Adipocyte (in vitro differentiated cells): ENCODE measurements at regions not wholly inside any gene's neighbourhood (a gene's known extent, or its start where the extent isn't known, plus 50 kb on each side); places are given as distances from the start of the nearest gene placed in this dataset.
"Not testable (repeated sequence)": the region's sequence is repeated elsewhere in the genome, so short reads cannot be mapped to it uniquely, and the experiment has no call there.

Experiments
- DNase-seq: peaks from one replicate; pipeline ENCODE4 v3.0.0-alpha.2; 2015; ENCODE audit warnings: low read depth
- H3K27me3 ChIP-seq: replicated peaks from 2 replicates; pipeline ENCODE4 v1.7.0; 2013; ENCODE audit warnings: mild to moderate bottlenecking, low read length, moderate library complexity; ENCODE audit not compliant: control insufficient read depth, insufficient read depth
- H3K36me3 ChIP-seq: 2 replicates; pipeline ENCODE4 v1.7.0; 2013; ENCODE audit warnings: low read length, mild to moderate bottlenecking, moderate library complexity; ENCODE audit not compliant: control insufficient read depth, insufficient read depth, severe bottlenecking
- H3K4me1 ChIP-seq: 2 replicates; pipeline ENCODE4 v1.7.0; 2013; ENCODE audit warnings: mild to moderate bottlenecking, low read length, moderate library complexity; ENCODE audit not compliant: control insufficient read depth, insufficient read depth
- H3K4me3 ChIP-seq: 2 replicates; pipeline ENCODE4 v1.7.0; 2013; ENCODE audit warnings: mild to moderate bottlenecking, low read length, moderate library complexity
- H3K9ac ChIP-seq: 2 replicates; pipeline ENCODE4 v1.7.0; 2013; ENCODE audit warnings: mild to moderate bottlenecking, low read length, moderate library complexity
- H3K9me3 ChIP-seq: 2 replicates; pipeline ENCODE4 v1.7.0; 2013; ENCODE audit warnings: mild to moderate bottlenecking, low read length, moderate library complexity; ENCODE audit not compliant: control insufficient read depth

DNA sequence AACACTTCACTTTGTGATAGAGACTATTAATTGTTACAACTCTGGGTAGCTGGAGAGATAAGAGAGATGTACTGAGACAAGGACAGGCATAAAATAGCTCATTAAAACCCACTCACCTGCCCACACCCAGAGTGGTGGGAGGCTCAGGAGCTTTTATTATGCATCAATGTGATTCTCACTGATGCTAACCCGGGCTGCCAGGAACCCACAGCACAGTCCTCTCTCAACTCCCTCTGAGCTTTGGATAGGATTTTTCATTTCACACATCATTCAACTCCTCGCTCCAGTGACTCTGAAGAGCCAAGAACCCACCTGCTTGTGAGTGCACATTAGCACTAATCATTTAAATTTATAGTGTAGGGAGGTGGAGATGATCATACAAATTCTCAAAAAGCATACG, 827.9 kb downstream of the FLRT2 start:
- Histone ChIP-seq H3K4me3 (no peak overlapping the region), H3K27me3 (no peaks in the 10 kb centered on the region), H3K9ac (no peak overlapping the region), H3K36me3 (no peaks in the 10 kb centered on the region), H3K4me1 (no peaks in the 10 kb centered on the region), H3K9me3 (no peaks in the 10 kb centered on the region)
- no peak for DNase-seq

DNA sequence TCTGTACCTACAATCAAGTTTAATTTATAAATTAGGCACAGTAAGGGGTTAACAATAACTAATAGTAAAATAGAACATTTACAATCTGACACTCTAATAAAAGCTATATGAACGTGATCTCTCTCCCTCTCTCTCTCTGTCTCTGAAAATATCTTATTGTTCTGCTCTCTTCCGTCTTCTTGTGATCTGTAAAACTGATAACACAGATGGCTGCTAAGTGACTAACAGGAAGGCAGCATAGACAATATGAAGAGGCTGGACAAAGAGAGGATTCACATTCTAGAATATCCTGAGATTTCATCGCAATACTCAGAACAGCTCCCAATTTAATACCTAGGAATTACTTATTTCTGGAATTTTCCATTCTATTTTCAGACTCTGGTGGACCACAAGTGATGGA, 827.2 kb downstream of the FLRT2 start:
- Histone ChIP-seq H3K36me3 (no peaks in the 10 kb centered on the region), H3K4me3 (no peak overlapping the region), H3K4me1 (no peaks in the 10 kb centered on the region), H3K27me3 (no peaks in the 10 kb centered on the region), H3K9ac (no peak overlapping the region), H3K9me3 (no peaks in the 10 kb centered on the region)
- no peak for DNase-seq

DNA sequence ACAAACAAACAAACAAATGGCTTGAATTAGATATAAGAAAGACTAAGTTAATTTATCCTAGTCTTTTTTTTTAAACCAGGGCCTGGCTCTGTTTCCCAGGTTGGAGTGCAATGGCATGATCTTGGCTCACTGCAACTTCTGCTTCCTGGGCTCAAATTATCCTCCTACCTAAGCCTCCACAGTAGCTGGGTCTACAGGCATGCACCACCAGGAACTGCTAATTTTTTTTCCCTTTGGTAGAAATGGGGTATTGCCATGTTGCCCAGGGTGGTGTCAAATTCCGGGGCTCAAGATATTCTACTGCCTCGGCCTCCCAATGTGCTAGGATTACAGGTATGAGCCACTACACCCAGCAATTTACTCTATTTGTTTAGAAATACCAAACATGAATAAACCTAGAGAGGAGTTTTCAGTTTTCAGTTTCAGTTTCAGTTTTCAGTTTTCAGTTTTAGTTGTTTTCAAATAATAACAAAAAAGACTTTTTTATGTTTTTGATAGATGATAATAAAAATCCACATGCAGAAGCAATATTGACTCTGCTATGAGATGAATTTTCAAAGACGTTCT, 817.0 kb downstream of the FLRT2 start:
- H3K4me1 ChIP-seq, result no peaks in the 10 kb centered on the region
- no peak overlapping the region for H3K4me3 ChIP-seq
- peaks cover 2% of the 10 kb centered on the region for H3K9me3 ChIP-seq
- DNase-seq, result peak; percentile 22
- H3K9ac ChIP-seq, result no peak overlapping the region
- H3K36me3 ChIP-seq, result no peaks in the 10 kb centered on the region
- no peaks in the 10 kb centered on the region for H3K27me3 ChIP-seq

DNA sequence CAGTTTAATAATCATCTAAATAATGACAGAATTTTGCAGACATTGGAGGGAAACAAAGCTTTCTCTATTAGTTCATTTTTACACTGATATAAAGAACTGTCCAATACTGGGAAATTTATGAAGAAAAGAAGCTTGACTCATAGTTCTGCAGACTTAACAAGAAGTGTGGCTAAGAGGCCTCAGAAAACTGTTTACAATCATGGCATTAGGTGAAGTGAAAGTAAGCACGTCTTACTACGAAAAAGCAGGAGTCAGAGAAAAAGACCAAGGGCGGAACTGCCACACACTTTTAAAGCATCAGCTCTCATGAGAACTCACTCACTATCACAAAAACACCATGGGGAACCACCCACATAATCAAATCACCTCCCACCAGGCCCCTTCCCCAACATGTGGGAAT, 804.4 kb downstream of the FLRT2 start:
- Histone ChIP-seq H3K27me3 (no peaks in the 10 kb centered on the region), H3K9ac (no peak overlapping the region), H3K9me3 (peaks cover 3% of the 10 kb centered on the region), H3K36me3 (no peaks in the 10 kb centered on the region), H3K4me1 (peaks cover 10% of the 10 kb centered on the region), H3K4me3 (no peak overlapping the region)
- peak; percentile 11 for DNase-seq

DNA sequence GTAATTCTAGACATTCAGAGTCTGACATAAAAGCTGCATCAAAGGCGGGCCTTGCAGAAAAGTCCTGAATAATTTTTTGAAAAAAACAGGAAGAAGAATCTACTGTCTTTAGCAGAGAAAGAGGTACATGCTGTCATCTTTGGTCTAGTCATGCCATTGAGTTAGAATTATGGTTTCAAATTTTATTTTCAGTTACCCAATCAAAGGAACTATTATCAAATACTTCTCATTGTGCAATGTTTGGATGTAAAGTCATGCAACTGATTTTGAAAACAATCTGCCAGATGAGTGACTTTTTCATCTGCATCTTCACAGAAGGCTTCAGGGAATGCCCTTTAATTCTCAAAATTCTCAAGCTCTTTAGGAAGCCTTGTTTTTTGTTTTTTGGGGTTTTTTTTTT, 803.5 kb downstream of the FLRT2 start:
- Histone ChIP-seq H3K9me3 (peaks cover 3% of the 10 kb centered on the region), H3K4me3 (no peak overlapping the region), H3K27me3 (no peaks in the 10 kb centered on the region), H3K36me3 (no peaks in the 10 kb centered on the region), H3K9ac (no peak overlapping the region), H3K4me1 (peaks cover 10% of the 10 kb centered on the region)
- peak; percentile 85 for DNase-seq

DNA sequence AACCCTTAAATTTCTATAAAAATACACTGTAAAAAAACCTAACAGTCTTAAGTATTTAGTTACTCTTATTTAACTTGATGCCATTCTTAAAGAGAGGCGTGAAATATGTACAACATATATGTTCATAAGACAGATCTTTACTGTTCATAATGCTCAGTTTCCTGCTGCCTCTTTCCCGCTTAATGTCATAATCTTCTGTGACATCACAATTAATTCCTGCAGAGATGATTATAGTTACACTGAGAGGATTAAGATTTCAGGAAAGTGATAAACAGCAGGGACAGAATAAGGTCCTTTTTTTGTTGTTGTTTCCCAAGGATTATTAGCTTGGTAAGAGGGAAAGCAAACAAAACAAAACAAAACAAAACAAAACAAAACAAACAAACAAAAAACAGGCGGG, 801.4 kb downstream of the FLRT2 start:
- H3K9me3 ChIP-seq, result no peaks in the 10 kb centered on the region
- H3K4me1 ChIP-seq, result peaks cover 10% of the 10 kb centered on the region
- no peaks in the 10 kb centered on the region for H3K27me3 ChIP-seq
- H3K9ac ChIP-seq, result no peak overlapping the region
- no peaks in the 10 kb centered on the region for H3K36me3 ChIP-seq
- no peak overlapping the region for H3K4me3 ChIP-seq
- DNase-seq, result no peak

DNA sequence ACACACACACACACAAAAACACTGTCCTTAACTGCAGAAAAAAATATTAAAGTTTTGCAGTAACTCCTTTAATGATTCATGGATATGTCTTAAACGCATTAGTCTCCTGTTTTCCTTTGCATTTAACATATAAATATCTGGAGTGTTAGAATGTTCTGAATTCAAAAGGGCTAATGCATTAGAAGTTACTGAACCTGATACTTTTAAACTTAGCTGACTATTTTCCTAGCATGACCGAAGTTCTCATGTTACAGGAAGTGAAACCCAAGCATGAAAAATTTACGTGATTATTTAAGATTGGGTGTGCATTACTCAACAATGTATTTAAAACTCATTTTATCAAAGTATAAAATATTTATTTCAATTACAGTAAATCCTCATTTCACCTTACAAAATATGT, 791.2 kb downstream of the FLRT2 start:
- DNase-seq, result peak; percentile 39

DNA sequence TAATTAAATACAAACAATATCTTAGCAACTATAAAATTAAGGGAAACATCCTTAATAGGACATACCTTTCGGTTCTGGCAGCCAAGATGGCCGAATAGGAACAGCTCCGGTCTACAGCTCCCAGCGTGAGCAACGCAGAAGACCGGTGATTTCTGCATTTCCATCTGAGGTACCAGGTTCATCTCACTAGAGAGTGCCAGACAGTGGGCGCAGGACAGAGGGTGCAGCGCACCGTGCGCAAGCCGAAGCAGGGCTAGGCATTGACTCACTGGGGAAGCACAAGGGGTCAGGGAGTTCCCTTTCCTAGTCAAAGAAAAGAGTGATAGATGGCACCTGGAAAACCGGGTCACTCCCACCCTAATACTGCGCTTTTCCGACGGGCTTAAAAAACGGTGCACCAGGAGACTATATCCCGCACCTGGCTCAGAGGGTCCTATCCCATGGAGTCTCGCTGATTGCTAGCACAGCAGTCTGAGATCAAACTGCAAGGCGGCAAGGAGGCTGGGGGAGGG, 782.3 kb downstream of the FLRT2 start:
- H3K4me3 ChIP-seq, DNase-seq, H3K4me1 ChIP-seq, H3K9me3 ChIP-seq, H3K9ac ChIP-seq, H3K27me3 ChIP-seq, H3K36me3 ChIP-seq: not testable (repeated sequence)

More for the DNA sequence above, 791.2 kb downstream of the FLRT2 start:
- H3K36me3 ChIP-seq, result no peaks in the 10 kb centered on the region
- H3K9me3 ChIP-seq, result no peaks in the 10 kb centered on the region
- no peaks in the 10 kb centered on the region for H3K27me3 ChIP-seq
- no peak overlapping the region for H3K9ac ChIP-seq
- H3K4me1 ChIP-seq, result no peaks in the 10 kb centered on the region
- no peak overlapping the region for H3K4me3 ChIP-seq

DNA sequence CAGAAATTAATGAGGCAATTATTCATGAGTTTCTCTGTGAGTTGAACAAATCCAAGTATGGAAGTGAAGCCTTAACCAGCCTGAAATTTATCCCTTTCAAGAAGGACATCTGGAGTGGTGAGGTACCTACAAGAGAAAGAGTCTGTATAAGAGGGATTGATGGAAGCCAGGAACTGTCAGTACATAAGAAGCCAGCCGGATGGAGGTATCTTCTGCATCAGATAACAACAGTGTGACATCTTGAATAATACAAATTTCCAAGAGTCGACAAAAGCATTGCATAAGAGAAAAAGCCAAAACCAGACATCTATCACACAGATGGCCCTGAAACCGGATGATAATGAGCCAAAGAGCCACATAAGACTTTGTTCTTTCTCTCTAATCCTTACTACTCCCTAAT, 781.2 kb downstream of the FLRT2 start:
- no peak for DNase-seq

DNA sequence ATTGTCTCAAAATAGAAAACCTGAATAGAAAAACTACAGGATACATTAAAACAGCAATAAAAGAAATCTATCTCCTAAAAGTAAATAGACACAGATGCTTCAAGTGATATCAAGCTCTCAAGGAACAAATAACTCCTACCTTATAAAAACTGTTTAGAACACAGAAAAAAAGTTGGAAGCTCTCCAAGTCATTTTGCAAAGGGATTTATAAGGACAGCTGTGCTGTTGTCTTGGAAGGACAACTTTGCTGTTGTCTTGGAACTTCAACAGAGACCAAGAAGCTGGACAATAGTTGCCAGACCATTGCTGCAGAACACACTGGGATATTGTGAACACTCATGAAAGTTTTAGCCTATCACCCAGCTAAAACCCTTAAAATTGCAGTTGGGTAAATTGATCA, 780.7 kb downstream of the FLRT2 start:
- no peaks in the 10 kb centered on the region for H3K4me1 ChIP-seq
- H3K9ac ChIP-seq, result no peak overlapping the region
- DNase-seq, result no peak
- H3K9me3 ChIP-seq, result no peaks in the 10 kb centered on the region
- no peak overlapping the region for H3K4me3 ChIP-seq
- no peaks in the 10 kb centered on the region for H3K27me3 ChIP-seq
- no peaks in the 10 kb centered on the region for H3K36me3 ChIP-seq

More for the DNA sequence above, 781.2 kb downstream of the FLRT2 start:
- H3K36me3 ChIP-seq, result no peaks in the 10 kb centered on the region
- no peaks in the 10 kb centered on the region for H3K9me3 ChIP-seq
- no peak overlapping the region for H3K4me3 ChIP-seq
- H3K27me3 ChIP-seq, result no peaks in the 10 kb centered on the region
- H3K4me1 ChIP-seq, result no peaks in the 10 kb centered on the region
- no peak overlapping the region for H3K9ac ChIP-seq

DNA sequence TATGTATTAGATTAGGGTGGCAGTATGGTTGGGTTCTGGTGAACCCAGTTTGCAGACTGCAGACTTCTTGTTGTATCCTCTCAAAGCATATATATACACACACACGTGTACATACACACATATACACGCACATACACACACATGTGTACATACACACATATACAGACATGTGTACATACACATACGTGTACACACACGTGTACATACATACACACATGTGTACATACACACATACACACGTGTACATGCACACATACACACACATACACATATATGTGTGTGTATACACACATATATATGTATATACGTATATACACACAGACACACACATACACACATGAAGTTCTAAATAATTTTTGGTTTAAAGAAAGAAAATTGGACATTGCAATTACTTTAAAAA, 780.2 kb downstream of the FLRT2 start:
- H3K9ac ChIP-seq, result no peak overlapping the region
- no peak overlapping the region for H3K4me3 ChIP-seq
- H3K9me3 ChIP-seq, result no peaks in the 10 kb centered on the region
- H3K4me1 ChIP-seq, result no peaks in the 10 kb centered on the region
- no peak for DNase-seq
- no peaks in the 10 kb centered on the region for H3K36me3 ChIP-seq
- H3K27me3 ChIP-seq, result no peaks in the 10 kb centered on the region

DNA sequence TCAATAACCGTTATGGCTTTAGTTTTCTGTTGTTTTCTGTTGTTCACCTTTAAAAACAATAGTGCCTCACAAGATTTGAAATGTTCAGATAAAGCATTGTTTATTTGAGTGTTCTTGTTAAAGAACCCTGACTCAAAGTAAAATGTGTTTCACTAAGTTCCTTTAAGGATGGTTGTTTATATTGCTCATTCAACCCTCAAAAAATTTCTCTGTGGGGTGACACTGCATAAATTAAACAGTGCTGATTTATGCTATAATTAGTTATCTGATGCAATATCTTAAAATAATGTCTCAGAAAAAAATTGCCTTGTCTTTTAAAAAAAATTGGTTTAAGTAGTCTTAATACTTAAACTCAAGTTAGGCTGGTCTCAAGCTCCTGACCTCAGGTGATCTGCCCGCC, 775.1 kb downstream of the FLRT2 start:
- no peaks in the 10 kb centered on the region for H3K9me3 ChIP-seq
- DNase-seq, result no peak
- no peaks in the 10 kb centered on the region for H3K27me3 ChIP-seq
- H3K36me3 ChIP-seq, result no peaks in the 10 kb centered on the region
- H3K4me1 ChIP-seq, result no peaks in the 10 kb centered on the region
- no peak overlapping the region for H3K9ac ChIP-seq
- no peak overlapping the region for H3K4me3 ChIP-seq
